ENCODE measurements at regions not wholly inside any gene's neighbourhood (a gene's known extent, or its start where the extent isn't known, plus 50 kb on each side); places are given as distances from the start of the nearest gene placed in this dataset.

DNA sequence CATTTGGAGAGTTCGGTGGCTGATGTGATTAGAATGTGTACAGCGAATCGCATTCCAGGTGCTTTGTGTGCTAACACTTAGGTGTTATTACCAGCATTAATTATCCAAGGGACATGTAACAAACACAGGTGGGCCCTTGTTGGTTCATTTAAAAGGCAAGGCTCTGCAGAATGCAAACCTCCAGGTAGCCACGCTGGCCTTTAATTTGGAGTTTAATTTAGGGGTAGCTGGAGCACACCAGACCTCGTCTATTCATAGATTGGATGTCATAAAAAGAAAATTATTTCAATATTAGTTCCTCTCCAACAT lies 191.1 kb downstream of the MAT2B start:
- WGBS (ENCODE audit: low lambda C conversion rate), result 0% methylated on average over 4 of the region's 5 CpGs
- DNase-seq (ENCODE audit: low spot score) (no peak), ATAC-seq (peak; percentile 62), FAIRE-seq (no peak)
- Histone ChIP-seq H3K9me3 (ENCODE audit: low read length) (no peaks in the 10 kb centered on the region), H3K36me3 (replicated peaks in 1 of 2; ENCODE audit: control insufficient read depth in 1 of 2, insufficient read depth in 2 of 2, low read length in 2 of 2) (no peaks in the 10 kb centered on the region), H3K9ac (ENCODE audit: insufficient read depth, low read depth, low read length) (no peak overlapping the region), H3K4me3 (replicated peaks in 1 of 3; ENCODE audit: insufficient read depth in 1 of 3, low read depth in 2 of 3, low read length in 3 of 3) (no peak overlapping the region), H3K27ac (ENCODE audit: extremely low read length, insufficient read depth, low read length) (no peak overlapping the region), H3K4me2 (ENCODE audit: low read depth, low read length) (no peak overlapping the region), H4K20me1 (ENCODE audit: insufficient read depth, low read length) (no peaks in the 10 kb centered on the region), H3K79me2 (ENCODE audit: insufficient read depth, low read length) (no peaks in the 10 kb centered on the region), H2AFZ (ENCODE audit: low read length) (no peak overlapping the region), H3K4me1 (ENCODE audit: insufficient read depth, low read length) (no peaks in the 10 kb centered on the region), H3K27me3 (ENCODE audit: control insufficient read depth in 1 of 2, insufficient read depth in 2 of 2, low read length in 2 of 2) (no peaks in the 10 kb centered on the region; a peak in 1 of 5 replicates)
- BruUV-seq (replicated peaks), result no TSS peak
- in situ Hi-C loops (cut with HindIII; ENCODE audit: extremely low pct_ligation_motif_present, low pct_unique_long_range_greater_than_20kb) (no loop called here), intact Hi-C loops (cut with micrococcal nuclease; ENCODE audit: unreplicated experiment) (loop anchor here (1.0 to 5.0 kb wide), 4 partner anchors 129 to 808 kb away; no protein-coding TSS in a partner anchor)
- TF ChIP-seq, protein P1, sequence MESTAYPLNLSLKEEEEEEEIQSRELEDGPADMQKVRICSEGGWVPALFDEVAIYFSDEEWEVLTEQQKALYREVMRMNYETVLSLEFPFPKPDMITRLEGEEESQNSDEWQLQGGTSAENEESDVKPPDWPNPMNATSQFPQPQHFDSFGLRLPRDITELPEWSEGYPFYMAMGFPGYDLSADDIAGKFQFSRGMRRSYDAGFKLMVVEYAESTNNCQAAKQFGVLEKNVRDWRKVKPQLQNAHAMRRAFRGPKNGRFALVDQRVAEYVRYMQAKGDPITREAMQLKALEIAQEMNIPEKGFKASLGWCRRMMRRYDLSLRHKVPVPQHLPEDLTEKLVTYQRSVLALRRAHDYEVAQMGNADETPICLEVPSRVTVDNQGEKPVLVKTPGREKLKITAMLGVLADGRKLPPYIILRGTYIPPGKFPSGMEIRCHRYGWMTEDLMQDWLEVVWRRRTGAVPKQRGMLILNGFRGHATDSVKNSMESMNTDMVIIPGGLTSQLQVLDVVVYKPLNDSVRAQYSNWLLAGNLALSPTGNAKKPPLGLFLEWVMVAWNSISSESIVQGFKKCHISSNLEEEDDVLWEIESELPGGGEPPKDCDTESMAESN (CRISPR knock-in tag; conservative IDR thresholded peaks at IDR 0.05), result no peak
- TF ChIP-seq ZFP36L2 (CRISPR knock-in tag; IDR thresholded peaks at IDR 0.05), result no peak
- ChIA-PET POLR2A (no interaction called here), CTCF (ENCODE audit: low intra/inter-chr PET ratio, low total read pairs) (interaction anchor here (1.3 to 1.7 kb wide), 2 partner anchors 807 to 1512 kb away, joined by 5 to 6 read pairs; no protein-coding TSS in a partner anchor)

DNA sequence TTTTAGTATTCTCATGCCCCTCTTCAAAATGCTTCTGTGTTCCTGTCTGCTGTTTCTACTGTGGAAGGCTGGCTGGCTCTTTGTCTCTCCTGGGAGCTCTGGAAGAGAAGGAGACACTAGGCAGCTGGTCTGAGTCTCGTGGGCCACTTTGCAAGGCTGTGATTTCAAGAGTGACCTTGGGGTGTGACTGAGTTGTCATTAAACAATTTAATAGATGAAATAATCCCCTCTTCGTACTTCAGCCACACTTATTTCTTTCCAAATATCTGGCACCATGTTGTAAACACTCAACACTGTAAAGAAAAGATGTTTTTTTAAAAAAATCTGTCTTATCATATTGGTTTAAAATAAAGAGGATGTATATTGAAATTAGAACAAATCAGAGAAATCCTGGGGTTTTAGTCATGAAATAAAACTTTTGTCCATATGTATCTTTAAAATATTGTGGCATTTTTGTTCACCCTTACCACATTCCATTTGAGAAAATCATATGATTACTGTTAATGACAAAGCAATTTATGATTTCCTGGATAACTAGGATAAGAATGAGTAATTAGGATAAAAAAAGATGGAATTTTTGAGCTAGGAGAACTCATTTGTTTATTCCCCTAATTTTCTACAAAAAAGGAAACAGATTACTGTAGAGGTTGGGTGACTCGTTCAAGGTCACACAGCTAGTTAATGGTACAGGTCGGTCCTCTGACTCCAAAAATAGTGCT lies 200.8 kb downstream of the MAT2B start:
- Histone ChIP-seq H2AFZ (ENCODE audit: low read length) (no peak overlapping the region), H3K4me2 (ENCODE audit: low read depth, low read length) (no peak overlapping the region), H3K4me1 (ENCODE audit: insufficient read depth, low read length) (no peaks in the 10 kb centered on the region), H3K9me3 (ENCODE audit: low read length) (no peaks in the 10 kb centered on the region), H3K36me3 (replicated peaks in 1 of 2; ENCODE audit: control insufficient read depth in 1 of 2, insufficient read depth in 2 of 2, low read length in 2 of 2) (no peaks in the 10 kb centered on the region), H3K9ac (ENCODE audit: insufficient read depth, low read depth, low read length) (no peak overlapping the region), H3K27ac (ENCODE audit: extremely low read length, insufficient read depth, low read length) (no peak overlapping the region), H4K20me1 (ENCODE audit: insufficient read depth, low read length) (no peaks in the 10 kb centered on the region), H3K4me3 (replicated peaks in 1 of 3; ENCODE audit: insufficient read depth in 1 of 3, low read depth in 2 of 3, low read length in 3 of 3) (no peak overlapping the region), H3K79me2 (ENCODE audit: insufficient read depth, low read length) (no peaks in the 10 kb centered on the region), H3K27me3 (ENCODE audit: control insufficient read depth in 1 of 2, insufficient read depth in 2 of 2, low read length in 2 of 2) (no peaks in the 10 kb centered on the region)
- no peak for FAIRE-seq
- ATAC-seq, result no peak
- 1% methylated on average over 4 of the region's 4 CpGs for WGBS (ENCODE audit: low lambda C conversion rate)
- no peak for DNase-seq (ENCODE audit: low spot score)
- no TSS peak for BruUV-seq (replicated peaks)
- ChIA-PET CTCF (ENCODE audit: low intra/inter-chr PET ratio, low total read pairs) (no interaction called here), POLR2A (no interaction called here)
- TF ChIP-seq YEATS4 (CRISPR knock-in tag; IDR thresholded peaks at IDR 0.05; ENCODE audit: borderline replicate concordance), result no peak
- TF ChIP-seq, protein P2, sequence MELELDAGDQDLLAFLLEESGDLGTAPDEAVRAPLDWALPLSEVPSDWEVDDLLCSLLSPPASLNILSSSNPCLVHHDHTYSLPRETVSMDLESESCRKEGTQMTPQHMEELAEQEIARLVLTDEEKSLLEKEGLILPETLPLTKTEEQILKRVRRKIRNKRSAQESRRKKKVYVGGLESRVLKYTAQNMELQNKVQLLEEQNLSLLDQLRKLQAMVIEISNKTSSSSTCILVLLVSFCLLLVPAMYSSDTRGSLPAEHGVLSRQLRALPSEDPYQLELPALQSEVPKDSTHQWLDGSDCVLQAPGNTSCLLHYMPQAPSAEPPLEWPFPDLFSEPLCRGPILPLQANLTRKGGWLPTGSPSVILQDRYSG (CRISPR knock-in tag; IDR thresholded peaks at IDR 0.05), result no peak
- TF ChIP-seq, protein P3, sequence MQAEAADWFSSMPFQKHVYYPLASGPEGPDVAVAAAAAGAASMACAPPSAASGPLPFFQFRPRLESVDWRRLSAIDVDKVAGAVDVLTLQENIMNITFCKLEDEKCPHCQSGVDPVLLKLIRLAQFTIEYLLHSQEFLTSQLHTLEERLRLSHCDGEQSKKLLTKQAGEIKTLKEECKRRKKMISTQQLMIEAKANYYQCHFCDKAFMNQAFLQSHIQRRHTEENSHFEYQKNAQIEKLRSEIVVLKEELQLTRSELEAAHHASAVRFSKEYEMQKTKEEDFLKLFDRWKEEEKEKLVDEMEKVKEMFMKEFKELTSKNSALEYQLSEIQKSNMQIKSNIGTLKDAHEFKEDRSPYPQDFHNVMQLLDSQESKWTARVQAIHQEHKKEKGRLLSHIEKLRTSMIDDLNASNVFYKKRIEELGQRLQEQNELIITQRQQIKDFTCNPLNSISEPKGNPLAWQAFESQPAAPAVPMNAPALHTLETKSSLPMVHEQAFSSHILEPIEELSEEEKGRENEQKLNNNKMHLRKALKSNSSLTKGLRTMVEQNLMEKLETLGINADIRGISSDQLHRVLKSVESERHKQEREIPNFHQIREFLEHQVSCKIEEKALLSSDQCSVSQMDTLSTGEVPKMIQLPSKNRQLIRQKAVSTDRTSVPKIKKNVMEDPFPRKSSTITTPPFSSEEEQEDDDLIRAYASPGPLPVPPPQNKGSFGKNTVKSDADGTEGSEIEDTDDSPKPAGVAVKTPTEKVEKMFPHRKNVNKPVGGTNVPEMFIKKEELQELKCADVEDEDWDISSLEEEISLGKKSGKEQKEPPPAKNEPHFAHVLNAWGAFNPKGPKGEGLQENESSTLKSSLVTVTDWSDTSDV (CRISPR knock-in tag; IDR thresholded peaks at IDR 0.05), result no peak
- TF ChIP-seq ZNF552 (CRISPR knock-in tag; IDR thresholded peaks at IDR 0.05; ENCODE audit: borderline replicate concordance), result no peak
- no peak for TF ChIP-seq POLR2G (IDR thresholded peaks at IDR 0.05; ENCODE audit: low read depth, low read length)
- TF ChIP-seq, protein P4, sequence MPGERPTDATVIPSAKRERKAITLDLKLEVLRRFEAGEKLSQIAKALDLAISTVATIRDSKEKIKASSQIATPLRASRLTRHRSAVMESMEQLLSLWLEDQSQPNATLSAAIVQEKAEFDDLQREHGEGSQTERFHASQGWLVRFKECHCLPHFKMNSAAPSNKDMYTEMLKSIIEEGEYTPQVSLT (CRISPR knock-in tag; IDR thresholded peaks at IDR 0.05; ENCODE audit: borderline replicate concordance, low read depth), result no peak
- no peak for TF ChIP-seq NR2F6 (IDR thresholded peaks at IDR 0.05)
- TF ChIP-seq NR2F6 (CRISPR knock-in tag; IDR thresholded peaks at IDR 0.05), result no peak
- TF ChIP-seq ZFP82 (CRISPR knock-in tag; IDR thresholded peaks at IDR 0.05; ENCODE audit: borderline replicate concordance), result no peak
- TF ChIP-seq ZNF326 (CRISPR knock-in tag; IDR thresholded peaks at IDR 0.05; ENCODE audit: borderline replicate concordance), result no peak
- no peak for TF ChIP-seq ZFP36L2 (CRISPR knock-in tag; IDR thresholded peaks at IDR 0.05)
- intact Hi-C loops (cut with micrococcal nuclease; ENCODE audit: unreplicated experiment) (no loop called here), in situ Hi-C loops (cut with HindIII; ENCODE audit: extremely low pct_ligation_motif_present, low pct_unique_long_range_greater_than_20kb) (no loop called here)
